Endometrial microvascular endothelial cells (primary cell): ENCODE measurements at regions not wholly inside any gene's neighbourhood (a gene's known extent, or its start where the extent isn't known, plus 50 kb on each side); places are given as distances from the start of the nearest gene placed in this dataset.
"Not testable (repeated sequence)": the region's sequence is repeated elsewhere in the genome, so short reads cannot be mapped to it uniquely, and the experiment has no call there.

ENCODE experiments used
- in situ Hi-C: cut with HindIII; loops from 2 replicates; pipeline ENCODE4 v1.10.0; 2017; ENCODE audit warnings: low sequenced_read_pairs, low pct_unique_long_range_greater_than_20kb; ENCODE audit errors: inconsistent ontology term

GRCh38 chr15:31175484-31175883, 74.0 kb upstream of the TRPM1 start:
- in situ Hi-C loops, result no loop called here

GRCh38 chr15:31177951-31178350, 76.4 kb upstream of the TRPM1 start:
- in situ Hi-C loops, result no loop called here

- in situ Hi-C loops, result no loop called here
These were observed 77.2 kb upstream of the TRPM1 start for GRCh38 chr15:31178705-31179104.

GRCh38 chr15:31179693-31180092, 78.2 kb upstream of the TRPM1 start:
- in situ Hi-C loops, result no loop called here

GRCh38 chr15:31193291-31193690, 91.8 kb upstream of the TRPM1 start:
- in situ Hi-C loops, result no loop called here

GRCh38 chr15:31195871-31196270, 94.3 kb upstream of the TRPM1 start:
- in situ Hi-C loops, result no loop called here

- in situ Hi-C loops, result no loop called here
These were observed 96.2 kb upstream of the TRPM1 start for GRCh38 chr15:31197497-31198414.

- in situ Hi-C loops, result no loop called here
These were observed 99.2 kb upstream of the TRPM1 start for GRCh38 chr15:31200735-31201151.

GRCh38 chr15:31202953-31203352, 101.4 kb upstream of the TRPM1 start:
- in situ Hi-C loops, result no loop called here

GRCh38 chr15:31203999-31204398, 102.5 kb upstream of the TRPM1 start:
- in situ Hi-C loops, result no loop called here

GRCh38 chr15:31206386-31207181, 105.1 kb upstream of the TRPM1 start:
- in situ Hi-C loops, result no loop called here

- in situ Hi-C loops, result no loop called here
These were observed 105.7 kb upstream of the TRPM1 start for GRCh38 chr15:31207246-31207645.

GRCh38 chr15:31207861-31208260, 106.3 kb upstream of the TRPM1 start:
- in situ Hi-C loops, result not testable (repeated sequence)

- in situ Hi-C loops, result no loop called here
These were observed 107.3 kb upstream of the TRPM1 start for GRCh38 chr15:31208817-31209216.

- in situ Hi-C loops, result loop anchor here (10.0 kb wide), 1 partner anchor 263 kb away; no protein-coding TSS in a partner anchor
These were observed 109.8 kb upstream of the TRPM1 start for GRCh38 chr15:31211353-31211752.

GRCh38 chr15:31212326-31213080, 111.0 kb upstream of the TRPM1 start:
- in situ Hi-C loops, result loop anchor here (10.0 kb wide), 1 partner anchor 262 kb away; no protein-coding TSS in a partner anchor

GRCh38 chr15:31214158-31214863, 112.3 kb upstream of the KLF13 start:
- in situ Hi-C loops, result loop anchor here (10.0 kb wide), 1 partner anchor 260 kb away; no protein-coding TSS in a partner anchor

GRCh38 chr15:31214864-31215489, 111.7 kb upstream of the KLF13 start:
- in situ Hi-C loops, result loop anchor here (10.0 kb wide), 1 partner anchor 260 kb away; no protein-coding TSS in a partner anchor
